SH-SY5Y (cell line): ENCODE measurements at regions not wholly inside any gene's neighbourhood (a gene's known extent, or its start where the extent isn't known, plus 50 kb on each side); places are given as distances from the start of the nearest gene placed in this dataset.

ENCODE experiments used
- GATA2 ChIP-seq: IDR thresholded peaks from 2 replicates; pipeline ENCODE4 v1.6.1; 2011; ENCODE audit warnings: mild to moderate bottlenecking, low read depth, low read length
- GATA3 ChIP-seq: IDR thresholded peaks from 2 replicates; pipeline ENCODE4 v1.6.1; 2011; ENCODE audit warnings: low read depth, mild to moderate bottlenecking, low read length, moderate library complexity

GRCh38 chr10:55237462-55237861, 436.4 kb upstream of the PCDH15 start:
- no peak for TF ChIP-seq GATA2
- no peak for TF ChIP-seq GATA3
